SU-DHL-6 (cell line): ENCODE measurements at regions not wholly inside any gene's neighbourhood (a gene's known extent, or its start where the extent isn't known, plus 50 kb on each side); places are given as distances from the start of the nearest gene placed in this dataset.
"Not testable (repeated sequence)": the region's sequence is repeated elsewhere in the genome, so short reads cannot be mapped to it uniquely, and the experiment has no call there.

Experiments used
- H2AFZ ChIP-seq: fragments of 200-600 bp; sonication (generic); 2 replicates; pipeline ENCODE4 v1.6.1; 2014; ENCODE audit warnings: low read depth, mild to moderate bottlenecking, moderate library complexity, mixed read lengths, antibody characterized with exemption, low read length; ENCODE audit not compliant: severe bottlenecking
- H3F3A ChIP-seq: fragments of 200-600 bp; shearing (Covaris generic); 2 replicates; pipeline ENCODE4 v1.6.0; 2016; ENCODE audit warnings: antibody characterized with exemption, mild to moderate bottlenecking; ENCODE audit not compliant: insufficient read depth
- H3K27ac ChIP-seq: fragments of 200-600 bp; sonication (generic); 2 replicates; pipeline ENCODE4 v1.5.1; 2016; ENCODE audit warnings: low read depth, mild to moderate bottlenecking, low read length, moderate library complexity, mixed read lengths
- H3K27me3 ChIP-seq: fragments of 200-600 bp; sonication (generic), shearing (Covaris generic); 2 replicates; pipeline ENCODE4 v1.6.0; 2014; ENCODE audit warnings: mild to moderate bottlenecking, low read length
- H3K36me3 ChIP-seq: fragments of 200-600 bp; sonication (generic); 2 replicates; pipeline ENCODE4 v1.6.1; 2014; ENCODE audit warnings: mild to moderate bottlenecking, low read length, mixed read lengths
- H3K4me2 ChIP-seq: fragments of 300-600, 200-600 bp; shearing (Covaris generic), sonication (generic); 2 replicates; pipeline ENCODE4 v1.6.0; 2014; ENCODE audit warnings: low read length, low read depth, mild to moderate bottlenecking; ENCODE audit not compliant: poor library complexity, severe bottlenecking
- H3K4me3 ChIP-seq: fragments of 200-600 bp; sonication (generic); 2 replicates; pipeline ENCODE4 v1.5.1; 2014; ENCODE audit warnings: antibody characterized with exemption, low read length, mild to moderate bottlenecking, mixed read lengths; ENCODE audit not compliant: insufficient read depth, poor library complexity, severe bottlenecking
- H3K79me2 ChIP-seq: fragments of 200-600 bp; sonication (generic); 2 replicates; pipeline ENCODE4 v1.6.1; 2014; ENCODE audit warnings: mild to moderate bottlenecking, low read length, moderate library complexity; ENCODE audit not compliant: insufficient read depth
- H3K9ac ChIP-seq: fragments of 200-600 bp; sonication (generic); 2 replicates; pipeline ENCODE4 v1.7.0; 2014; ENCODE audit warnings: mild to moderate bottlenecking, low read length
- H3K9me2 ChIP-seq: fragments of 200-600 bp; sonication (generic); replicated peaks from 2 replicates; pipeline ENCODE4 v1.6.1; 2014; ENCODE audit warnings: low read length; ENCODE audit not compliant: insufficient read depth
- H3K9me3 ChIP-seq: fragments of 200-600 bp; sonication (generic); 2 replicates; pipeline ENCODE4 v1.6.1; 2014; ENCODE audit warnings: low read length, mixed read lengths; ENCODE audit not compliant: insufficient read depth
- H4K20me1 ChIP-seq: fragments of 200-600 bp; sonication (generic); 2 replicates; pipeline ENCODE4 v1.6.1; 2014; ENCODE audit warnings: low read depth, mild to moderate bottlenecking, antibody characterized with exemption, low read length, moderate library complexity, mixed read lengths
- CTCF ChIP-seq: fragments of 200-600 bp; sonication (generic); IDR thresholded peaks from one replicate; pipeline ENCODE4 v1.5.1; 2017; ENCODE audit warnings: antibody characterized with exemption, mild to moderate bottlenecking, low read length, moderate library complexity; ENCODE audit not compliant: insufficient read depth, poor library complexity, severe bottlenecking
- EZH2phosphoT487 ChIP-seq: fragments of 200-600 bp; sonication (generic), shearing (Covaris generic); conservative IDR thresholded peaks from 2 replicates; pipeline ENCODE4 v1.6.1; 2018; ENCODE audit warnings: mild to moderate bottlenecking, antibody characterized with exemption, low read length, moderate library complexity, mixed read lengths

- H2AFZ ChIP-seq: no peak overlapping the region
- H3K9me2 ChIP-seq: no peaks in the 10 kb centered on the region
- TF ChIP-seq EZH2phosphoT487 (no peak), CTCF (no peak)
- H3K27ac ChIP-seq: no peak overlapping the region
- no peak overlapping the region for H3K4me3 ChIP-seq
- H3K27me3 ChIP-seq: no peaks in the 10 kb centered on the region
- H3K79me2 ChIP-seq: no peaks in the 10 kb centered on the region
- H4K20me1 ChIP-seq: no peaks in the 10 kb centered on the region
- H3K4me2 ChIP-seq: no peak overlapping the region
- H3K36me3 ChIP-seq: no peaks in the 10 kb centered on the region
- H3K9me3 ChIP-seq: no peaks in the 10 kb centered on the region
- H3K9ac ChIP-seq: no peak overlapping the region
- no peaks in the 10 kb centered on the region for H3F3A ChIP-seq
These were observed 196.5 kb downstream of the LNPK start for GRCh38 chr2:175805442-175806124.

GRCh38 chr2:175804122-175804521 is 197.9 kb downstream of the LNPK start:
- no peaks in the 10 kb centered on the region for H3K36me3 ChIP-seq
- no peaks in the 10 kb centered on the region for H3K9me3 ChIP-seq
- H2AFZ ChIP-seq: no peak overlapping the region
- no peak overlapping the region for H3K4me3 ChIP-seq
- no peak overlapping the region for H3K9ac ChIP-seq
- TF ChIP-seq CTCF: no peak
- no peak for TF ChIP-seq EZH2phosphoT487
- H3K4me2 ChIP-seq: no peak overlapping the region
- H4K20me1 ChIP-seq: no peaks in the 10 kb centered on the region
- no peaks in the 10 kb centered on the region for H3K27me3 ChIP-seq
- H3K27ac ChIP-seq: no peak overlapping the region
- H3F3A ChIP-seq: no peaks in the 10 kb centered on the region
- no peaks in the 10 kb centered on the region for H3K9me2 ChIP-seq
- H3K79me2 ChIP-seq: no peaks in the 10 kb centered on the region

- not testable (repeated sequence) for H3K4me3 ChIP-seq, H3K27me3 ChIP-seq, H3K9ac ChIP-seq, H3F3A ChIP-seq, H3K27ac ChIP-seq, H3K9me3 ChIP-seq, H3K79me2 ChIP-seq, H3K36me3 ChIP-seq, H3K9me2 ChIP-seq, H4K20me1 ChIP-seq, H2AFZ ChIP-seq, H3K4me2 ChIP-seq
These were observed 205.6 kb downstream of the LNPK start for GRCh38 chr2:175796422-175796821.

- no peaks in the 10 kb centered on the region for H4K20me1 ChIP-seq
- no peaks in the 10 kb centered on the region for H3K36me3 ChIP-seq
- no peak overlapping the region for H3K4me3 ChIP-seq
- H3K9ac ChIP-seq: no peak overlapping the region
- H2AFZ ChIP-seq: no peak overlapping the region
- H3F3A ChIP-seq: no peaks in the 10 kb centered on the region
- no peaks in the 10 kb centered on the region for H3K9me2 ChIP-seq
- H3K27me3 ChIP-seq: no peaks in the 10 kb centered on the region
- no peak overlapping the region for H3K4me2 ChIP-seq
- no peak for TF ChIP-seq EZH2phosphoT487
- TF ChIP-seq CTCF: no peak
- H3K9me3 ChIP-seq: no peaks in the 10 kb centered on the region
- H3K27ac ChIP-seq: no peak overlapping the region
- no peaks in the 10 kb centered on the region for H3K79me2 ChIP-seq
These were observed 208.4 kb downstream of the LNPK start for GRCh38 chr2:175793648-175794047.
